ENCODE measurements at regions not wholly inside any gene's neighbourhood (a gene's known extent, or its start where the extent isn't known, plus 50 kb on each side); places are given as distances from the start of the nearest gene placed in this dataset.

GRCh38 chr4:136925203-136925602 lies 607.1 kb downstream of the PCDH18 start:
- H3K4me1 Mint-ChIP-seq, result no peaks in the 10 kb centered on the region
- Histone ChIP-seq H3K27ac (ENCODE audit: insufficient read depth, low read length, poor library complexity, severe bottlenecking) (no peak overlapping the region), H3K9me3 (ENCODE audit: control insufficient read depth in 2 of 2, low read length in 2 of 2) (peaks cover 0 to 4% of the 10 kb centered on the region in 2 experiments), H3K36me3 (ENCODE audit: control insufficient read depth, insufficient read depth, low read length) (no peaks in the 10 kb centered on the region), H3K4me1 (ENCODE audit: control insufficient read depth, insufficient read depth, low read length, poor library complexity, severe bottlenecking) (no peaks in the 10 kb centered on the region), H3K27me3 (ENCODE audit: control insufficient read depth, insufficient read depth, low read length) (no peaks in the 10 kb centered on the region), H3K4me3 (ENCODE audit: low read depth, low read length) (no peak overlapping the region)
- DNase-seq (no peak), ATAC-seq (ENCODE audit: low read depth in 2 of 2) (no peak)
- H3K27ac Mint-ChIP-seq, result no peak overlapping the region
- peaks cover 1 to 13% (median 8%) of the 10 kb centered on the region in 7 donors for H3K9me3 Mint-ChIP-seq
- H3K36me3 Mint-ChIP-seq, result no peaks in the 10 kb centered on the region
- no peak overlapping the region for H3K4me3 Mint-ChIP-seq
- no peaks in the 10 kb centered on the region for H3K27me3 Mint-ChIP-seq

- H3K36me3 ChIP-seq (ENCODE audit: control insufficient read depth, insufficient read depth, low read length), result no peaks in the 10 kb centered on the region
- no peaks in the 10 kb centered on the region for H3K4me1 ChIP-seq (ENCODE audit: control insufficient read depth, insufficient read depth, low read length, poor library complexity, severe bottlenecking)
- H3K27ac ChIP-seq (ENCODE audit: insufficient read depth, low read length, poor library complexity, severe bottlenecking), result no peak overlapping the region
- ATAC-seq (ENCODE audit: low read depth in 2 of 2) (no peak), DNase-seq (no peak)
- Mint-ChIP-seq H3K9me3 (peaks cover 0 to 14% (median 3%) of the 10 kb centered on the region in 7 donors), H3K27ac (no peak overlapping the region), H3K36me3 (no peaks in the 10 kb centered on the region), H3K4me1 (no peaks in the 10 kb centered on the region), H3K4me3 (no peak overlapping the region), H3K27me3 (no peaks in the 10 kb centered on the region)
- no peaks in the 10 kb centered on the region for H3K27me3 ChIP-seq (ENCODE audit: control insufficient read depth, insufficient read depth, low read length)
- no peak overlapping the region for H3K4me3 ChIP-seq (ENCODE audit: low read depth, low read length)
- no peaks in the 10 kb centered on the region for H3K9me3 ChIP-seq (ENCODE audit: control insufficient read depth in 2 of 2, low read length in 2 of 2)
Measured at GRCh38 chr4:136922066-136922465, 610.2 kb downstream of the PCDH18 start.

- H3K4me3 Mint-ChIP-seq, result no peak overlapping the region
- Histone ChIP-seq H3K9me3 (ENCODE audit: control insufficient read depth in 2 of 2, low read length in 2 of 2) (no peaks in the 10 kb centered on the region), H3K4me3 (ENCODE audit: low read depth, low read length) (no peak overlapping the region), H3K4me1 (ENCODE audit: control insufficient read depth, insufficient read depth, low read length, poor library complexity, severe bottlenecking) (no peaks in the 10 kb centered on the region), H3K27me3 (ENCODE audit: control insufficient read depth, insufficient read depth, low read length) (no peaks in the 10 kb centered on the region), H3K36me3 (ENCODE audit: control insufficient read depth, insufficient read depth, low read length) (no peaks in the 10 kb centered on the region), H3K27ac (ENCODE audit: insufficient read depth, low read length, poor library complexity, severe bottlenecking) (no peak overlapping the region)
- no peak overlapping the region for H3K27ac Mint-ChIP-seq
- H3K27me3 Mint-ChIP-seq, result no peaks in the 10 kb centered on the region
- no peaks in the 10 kb centered on the region for H3K36me3 Mint-ChIP-seq
- DNase-seq, result no peak
- no peaks in the 10 kb centered on the region for H3K4me1 Mint-ChIP-seq
- no peak for ATAC-seq (ENCODE audit: low read depth in 2 of 2)
- peaks cover 0 to 14% (median 3%) of the 10 kb centered on the region in 7 donors for H3K9me3 Mint-ChIP-seq
Measured at GRCh38 chr4:136920092-136920881, 612.0 kb downstream of the PCDH18 start.

GRCh38 chr4:136918772-136919171 lies 613.5 kb downstream of the PCDH18 start:
- Mint-ChIP-seq H3K27me3 (no peaks in the 10 kb centered on the region), H3K36me3 (no peaks in the 10 kb centered on the region), H3K9me3 (peaks cover 0 to 14% (median 3%) of the 10 kb centered on the region in 7 donors), H3K4me1 (no peaks in the 10 kb centered on the region), H3K27ac (no peak overlapping the region), H3K4me3 (no peak overlapping the region)
- Histone ChIP-seq H3K4me3 (ENCODE audit: low read depth, low read length) (no peak overlapping the region), H3K4me1 (ENCODE audit: control insufficient read depth, insufficient read depth, low read length, poor library complexity, severe bottlenecking) (no peaks in the 10 kb centered on the region), H3K27ac (ENCODE audit: insufficient read depth, low read length, poor library complexity, severe bottlenecking) (no peak overlapping the region), H3K9me3 (ENCODE audit: control insufficient read depth in 2 of 2, low read length in 2 of 2) (no peaks in the 10 kb centered on the region), H3K36me3 (ENCODE audit: control insufficient read depth, insufficient read depth, low read length) (no peaks in the 10 kb centered on the region), H3K27me3 (ENCODE audit: control insufficient read depth, insufficient read depth, low read length) (no peaks in the 10 kb centered on the region)
- ATAC-seq (ENCODE audit: low read depth in 2 of 2) (no peak), DNase-seq (no peak)

GRCh38 chr4:136917312-136918110 lies 614.8 kb downstream of the PCDH18 start:
- Histone ChIP-seq H3K9me3 (ENCODE audit: control insufficient read depth in 2 of 2, low read length in 2 of 2) (no peaks in the 10 kb centered on the region), H3K27ac (ENCODE audit: insufficient read depth, low read length, poor library complexity, severe bottlenecking) (no peak overlapping the region), H3K4me3 (ENCODE audit: low read depth, low read length) (no peak overlapping the region), H3K36me3 (ENCODE audit: control insufficient read depth, insufficient read depth, low read length) (no peaks in the 10 kb centered on the region), H3K4me1 (ENCODE audit: control insufficient read depth, insufficient read depth, low read length, poor library complexity, severe bottlenecking) (no peaks in the 10 kb centered on the region), H3K27me3 (ENCODE audit: control insufficient read depth, insufficient read depth, low read length) (no peaks in the 10 kb centered on the region)
- Mint-ChIP-seq H3K4me3 (no peak overlapping the region), H3K9me3 (peaks cover under 1 to 14% (median 4%) of the 10 kb centered on the region in 7 donors), H3K27me3 (no peaks in the 10 kb centered on the region), H3K36me3 (no peaks in the 10 kb centered on the region), H3K27ac (no peak overlapping the region), H3K4me1 (no peaks in the 10 kb centered on the region)
- ATAC-seq (ENCODE audit: low read depth in 2 of 2) (no peak), DNase-seq (no peak)

- no peaks in the 10 kb centered on the region for H3K36me3 Mint-ChIP-seq
- ATAC-seq (ENCODE audit: low read depth in 2 of 2) (no peak), DNase-seq (no peak)
- no peak overlapping the region for H3K27ac Mint-ChIP-seq
- Histone ChIP-seq H3K27me3 (ENCODE audit: control insufficient read depth, insufficient read depth, low read length) (no peaks in the 10 kb centered on the region), H3K4me1 (ENCODE audit: control insufficient read depth, insufficient read depth, low read length, poor library complexity, severe bottlenecking) (no peaks in the 10 kb centered on the region), H3K9me3 (ENCODE audit: control insufficient read depth in 2 of 2, low read length in 2 of 2) (no peaks in the 10 kb centered on the region), H3K27ac (ENCODE audit: insufficient read depth, low read length, poor library complexity, severe bottlenecking) (no peak overlapping the region), H3K36me3 (ENCODE audit: control insufficient read depth, insufficient read depth, low read length) (no peaks in the 10 kb centered on the region), H3K4me3 (ENCODE audit: low read depth, low read length) (no peak overlapping the region)
- no peak overlapping the region for H3K4me3 Mint-ChIP-seq
- H3K4me1 Mint-ChIP-seq, result no peaks in the 10 kb centered on the region
- H3K9me3 Mint-ChIP-seq, result peaks cover 0 to 9% (median 5%) of the 10 kb centered on the region in 7 donors
- no peaks in the 10 kb centered on the region for H3K27me3 Mint-ChIP-seq
Measured at GRCh38 chr4:136909626-136910025, 622.7 kb downstream of the PCDH18 start.

- Histone ChIP-seq H3K27me3 (ENCODE audit: control insufficient read depth, insufficient read depth, low read length) (no peaks in the 10 kb centered on the region), H3K4me3 (ENCODE audit: low read depth, low read length) (no peak overlapping the region), H3K9me3 (ENCODE audit: control insufficient read depth in 2 of 2, low read length in 2 of 2) (no peaks in the 10 kb centered on the region), H3K4me1 (ENCODE audit: control insufficient read depth, insufficient read depth, low read length, poor library complexity, severe bottlenecking) (no peaks in the 10 kb centered on the region), H3K36me3 (ENCODE audit: control insufficient read depth, insufficient read depth, low read length) (no peaks in the 10 kb centered on the region), H3K27ac (ENCODE audit: insufficient read depth, low read length, poor library complexity, severe bottlenecking) (no peak overlapping the region)
- no peaks in the 10 kb centered on the region for H3K27me3 Mint-ChIP-seq
- H3K4me1 Mint-ChIP-seq, result no peaks in the 10 kb centered on the region
- no peak for DNase-seq
- no peak overlapping the region for H3K4me3 Mint-ChIP-seq
- H3K9me3 Mint-ChIP-seq, result peaks cover 0 to 9% (median 4%) of the 10 kb centered on the region in 7 donors
- ATAC-seq (ENCODE audit: low read depth in 2 of 2), result no peak
- H3K27ac Mint-ChIP-seq, result no peak overlapping the region
- H3K36me3 Mint-ChIP-seq, result no peaks in the 10 kb centered on the region
Measured at GRCh38 chr4:136908122-136908521, 624.2 kb downstream of the PCDH18 start.

All from CD4-positive, CD25-positive, alpha-beta regulatory T cell (primary cell).